GM23338 (cell line): ENCODE measurements at regions not wholly inside any gene's neighbourhood (a gene's known extent, or its start where the extent isn't known, plus 50 kb on each side); places are given as distances from the start of the nearest gene placed in this dataset.

Experiments used
- ATAC-seq: fragments of 200-7000 bp; cut with Tn5 transposase; 3 replicates; pipeline ENCODE4 v1.9.1; 2020
- DNase-seq: peaks from one replicate; pipeline ENCODE4 v3.0.0-alpha.2; 2015; ENCODE audit warnings: low spot score
- H2AFZ ChIP-seq: fragments of 200-600 bp; sonication (generic); 2 replicates; pipeline ENCODE4 v1.8.0; 2016; ENCODE audit warnings: antibody characterized with exemption, mild to moderate bottlenecking, moderate library complexity
- H3F3A ChIP-seq: fragments of 200-600 bp; sonication (generic); replicated peaks from 2 replicates; pipeline ENCODE4 v1.8.0; 2017; ENCODE audit warnings: antibody characterized with exemption, mixed run types, low read depth
- H3K27ac ChIP-seq: fragments of 200-600 bp; sonication (generic); 2 replicates; pipeline ENCODE4 v1.6.1; 2016; ENCODE audit warnings: low read depth
- H3K27me3 ChIP-seq: fragments of 200-600 bp; sonication (generic); 2 replicates; pipeline ENCODE4 v1.8.0; 2016; ENCODE audit warnings: mild to moderate bottlenecking, mixed run types, moderate library complexity; ENCODE audit not compliant: insufficient read depth
- H3K36me3 ChIP-seq: fragments of 200-600 bp; sonication (generic); 2 replicates; pipeline ENCODE4 v1.8.0; 2016; ENCODE audit warnings: mild to moderate bottlenecking; ENCODE audit not compliant: insufficient read depth
- H3K4me1 ChIP-seq: fragments of 200-600 bp; sonication (generic); 2 replicates; pipeline ENCODE4 v1.8.0; 2016; ENCODE audit warnings: mild to moderate bottlenecking, moderate library complexity; ENCODE audit not compliant: insufficient read depth
- H3K4me2 ChIP-seq: fragments of 200-600 bp; sonication (generic); 2 replicates; pipeline ENCODE4 v1.7.1; 2017; ENCODE audit warnings: mixed run types
- H3K4me3 ChIP-seq: fragments of 200-600 bp; sonication (generic); 2 replicates; pipeline ENCODE4 v1.6.1; 2016; ENCODE audit warnings: mixed run types
- H3K79me2 ChIP-seq: fragments of 200-600 bp; sonication (generic); replicated peaks from 2 replicates; pipeline ENCODE4 v1.8.0; 2017; ENCODE audit warnings: mild to moderate bottlenecking; ENCODE audit not compliant: insufficient read depth
- H3K9me2 ChIP-seq: fragments of 200-600 bp; sonication (generic); 2 replicates; pipeline ENCODE4 v1.8.0; 2017; ENCODE audit not compliant: insufficient read depth
- H4K20me1 ChIP-seq: fragments of 200-600 bp; sonication (generic); replicated peaks from 2 replicates; pipeline ENCODE4 v1.8.0; 2017; ENCODE audit warnings: mild to moderate bottlenecking; ENCODE audit not compliant: insufficient read depth
- H3K27ac Mint-ChIP-seq: 2 replicates; pipeline ENCODE4 v1.8.0; 2020; ENCODE audit warnings: inconsistent platforms, mild to moderate bottlenecking, moderate library complexity, mixed read lengths
- H3K27me3 Mint-ChIP-seq: 3 replicates; pipeline ENCODE4 v1.8.0; 2022; ENCODE audit warnings: low read depth, mild to moderate bottlenecking, moderate library complexity, mixed read lengths, inconsistent platforms; ENCODE audit not compliant: insufficient read depth, poor library complexity
- H3K36me3 Mint-ChIP-seq: 3 replicates; pipeline ENCODE4 v1.8.0; 2021; ENCODE audit warnings: low read depth, mild to moderate bottlenecking, inconsistent platforms, moderate library complexity, mixed read lengths
- H3K4me1 Mint-ChIP-seq: 3 replicates; pipeline ENCODE4 v1.8.0; 2020; ENCODE audit warnings: mild to moderate bottlenecking, inconsistent platforms, mixed read lengths
- H3K4me3 Mint-ChIP-seq: 3 replicates; pipeline ENCODE4 v1.8.0; 2021; ENCODE audit warnings: moderate library complexity, mild to moderate bottlenecking, inconsistent platforms, mixed read lengths
- H3K9me3 Mint-ChIP-seq: 3 replicates; pipeline ENCODE4 v1.8.0; 2020; ENCODE audit warnings: moderate library complexity, mild to moderate bottlenecking, inconsistent platforms, mixed read lengths
- CREB1 ChIP-seq: fragments of 250-450 bp; sonication (Bioruptor Pico); IDR thresholded peaks from 2 replicates; pipeline ENCODE4 v1.5.0; 2020; ENCODE audit warnings: low read depth, mild to moderate bottlenecking, moderate library complexity
- ETS1 ChIP-seq: IDR thresholded peaks from 2 replicates; pipeline ENCODE4 v1.6.1; 2016; ENCODE audit warnings: antibody characterized with exemption
- EZH2 ChIP-seq: fragments of 200-600 bp; sonication (generic); IDR thresholded peaks from one replicate; pipeline ENCODE4 v1.8.0; 2017; ENCODE audit warnings: antibody characterized with exemption, mild to moderate bottlenecking, low read depth; ENCODE audit not compliant: unreplicated experiment
- EZH2phosphoT487 ChIP-seq: fragments of 200-600 bp; sonication (generic); IDR thresholded peaks from one replicate; pipeline ENCODE4 v1.8.1; 2018; ENCODE audit warnings: antibody characterized with exemption; ENCODE audit not compliant: unreplicated experiment
- JUNB ChIP-seq: IDR thresholded peaks from one replicate; pipeline ENCODE4 v1.6.1; 2016; ENCODE audit warnings: antibody characterized with exemption; ENCODE audit not compliant: unreplicated experiment
- NANOG ChIP-seq: IDR thresholded peaks from 2 replicates; pipeline ENCODE4 v1.6.1; 2016; ENCODE audit warnings: antibody characterized with exemption, borderline replicate concordance
- POLR2AphosphoS5 ChIP-seq: IDR thresholded peaks from 2 replicates; pipeline ENCODE4 v1.6.1; 2016; ENCODE audit warnings: antibody characterized with exemption, low read depth
- STAT1 ChIP-seq: IDR thresholded peaks from one replicate; pipeline ENCODE4 v1.6.1; 2016; ENCODE audit warnings: antibody characterized with exemption; ENCODE audit not compliant: unreplicated experiment
- ZNF114 ChIP-seq: fragments of 250-450 bp; sonication (Bioruptor Pico); IDR thresholded peaks from 2 replicates; pipeline ENCODE4 v1.5.0; 2020; ENCODE audit warnings: mild to moderate bottlenecking, moderate library complexity
- ZNF331 ChIP-seq: fragments of 250-450 bp; sonication (Bioruptor Pico); IDR thresholded peaks from 2 replicates; pipeline ENCODE4 v1.5.0; 2020; ENCODE audit warnings: low read depth, mild to moderate bottlenecking, moderate library complexity
- TF ChIP-seq, protein P1 (sequence below): fragments of 250-450 bp; sonication (Bioruptor Pico); IDR thresholded peaks from 2 replicates; pipeline ENCODE4 v1.5.0; 2020; ENCODE audit warnings: mild to moderate bottlenecking, moderate library complexity
- TF ChIP-seq, protein P2 (sequence below): IDR thresholded peaks from one replicate; pipeline ENCODE4 v1.6.1; 2018; ENCODE audit warnings: antibody characterized with exemption; ENCODE audit not compliant: unreplicated experiment
- TF ChIP-seq, protein P3 (sequence below), 2 experiments: fragments of 200-600 bp in 1 of 2; sonication (generic) in 1 of 2; conservative IDR thresholded peaks; 2 replicates each; pipeline versions ENCODE4 v1.5.1 to v1.6.1; 2016 to 2017; ENCODE audit warnings: antibody characterized with exemption in 2 of 2, low read depth in 2 of 2, mild to moderate bottlenecking in 2 of 2, moderate library complexity in 1 of 2

GRCh38 chr5:90097082-90097477 lies 312.5 kb downstream of the CETN3 start:
- Histone ChIP-seq H3F3A (no peaks in the 10 kb centered on the region), H3K79me2 (no peaks in the 10 kb centered on the region), H3K4me1 (no peaks in the 10 kb centered on the region), H3K4me3 (no peak overlapping the region), H3K27me3 (no peaks in the 10 kb centered on the region), H4K20me1 (no peaks in the 10 kb centered on the region), H3K36me3 (no peaks in the 10 kb centered on the region), H3K4me2 (no peak overlapping the region), H3K9me2 (no peaks in the 10 kb centered on the region), H3K27ac (no peak overlapping the region), H2AFZ (no peak overlapping the region)
- ATAC-seq = no peak
- Mint-ChIP-seq H3K36me3 (no peaks in the 10 kb centered on the region), H3K27ac (no peak overlapping the region), H3K4me3 (no peak overlapping the region), H3K4me1 (no peaks in the 10 kb centered on the region), H3K9me3 (no peaks in the 10 kb centered on the region), H3K27me3 (no peaks in the 10 kb centered on the region)
- no peak for DNase-seq
- TF ChIP-seq CREB1 = no peak
- no peak for TF ChIP-seq EZH2phosphoT487
- TF ChIP-seq ZNF331 (CRISPR knock-in tag) = no peak
- TF ChIP-seq, protein P1, sequence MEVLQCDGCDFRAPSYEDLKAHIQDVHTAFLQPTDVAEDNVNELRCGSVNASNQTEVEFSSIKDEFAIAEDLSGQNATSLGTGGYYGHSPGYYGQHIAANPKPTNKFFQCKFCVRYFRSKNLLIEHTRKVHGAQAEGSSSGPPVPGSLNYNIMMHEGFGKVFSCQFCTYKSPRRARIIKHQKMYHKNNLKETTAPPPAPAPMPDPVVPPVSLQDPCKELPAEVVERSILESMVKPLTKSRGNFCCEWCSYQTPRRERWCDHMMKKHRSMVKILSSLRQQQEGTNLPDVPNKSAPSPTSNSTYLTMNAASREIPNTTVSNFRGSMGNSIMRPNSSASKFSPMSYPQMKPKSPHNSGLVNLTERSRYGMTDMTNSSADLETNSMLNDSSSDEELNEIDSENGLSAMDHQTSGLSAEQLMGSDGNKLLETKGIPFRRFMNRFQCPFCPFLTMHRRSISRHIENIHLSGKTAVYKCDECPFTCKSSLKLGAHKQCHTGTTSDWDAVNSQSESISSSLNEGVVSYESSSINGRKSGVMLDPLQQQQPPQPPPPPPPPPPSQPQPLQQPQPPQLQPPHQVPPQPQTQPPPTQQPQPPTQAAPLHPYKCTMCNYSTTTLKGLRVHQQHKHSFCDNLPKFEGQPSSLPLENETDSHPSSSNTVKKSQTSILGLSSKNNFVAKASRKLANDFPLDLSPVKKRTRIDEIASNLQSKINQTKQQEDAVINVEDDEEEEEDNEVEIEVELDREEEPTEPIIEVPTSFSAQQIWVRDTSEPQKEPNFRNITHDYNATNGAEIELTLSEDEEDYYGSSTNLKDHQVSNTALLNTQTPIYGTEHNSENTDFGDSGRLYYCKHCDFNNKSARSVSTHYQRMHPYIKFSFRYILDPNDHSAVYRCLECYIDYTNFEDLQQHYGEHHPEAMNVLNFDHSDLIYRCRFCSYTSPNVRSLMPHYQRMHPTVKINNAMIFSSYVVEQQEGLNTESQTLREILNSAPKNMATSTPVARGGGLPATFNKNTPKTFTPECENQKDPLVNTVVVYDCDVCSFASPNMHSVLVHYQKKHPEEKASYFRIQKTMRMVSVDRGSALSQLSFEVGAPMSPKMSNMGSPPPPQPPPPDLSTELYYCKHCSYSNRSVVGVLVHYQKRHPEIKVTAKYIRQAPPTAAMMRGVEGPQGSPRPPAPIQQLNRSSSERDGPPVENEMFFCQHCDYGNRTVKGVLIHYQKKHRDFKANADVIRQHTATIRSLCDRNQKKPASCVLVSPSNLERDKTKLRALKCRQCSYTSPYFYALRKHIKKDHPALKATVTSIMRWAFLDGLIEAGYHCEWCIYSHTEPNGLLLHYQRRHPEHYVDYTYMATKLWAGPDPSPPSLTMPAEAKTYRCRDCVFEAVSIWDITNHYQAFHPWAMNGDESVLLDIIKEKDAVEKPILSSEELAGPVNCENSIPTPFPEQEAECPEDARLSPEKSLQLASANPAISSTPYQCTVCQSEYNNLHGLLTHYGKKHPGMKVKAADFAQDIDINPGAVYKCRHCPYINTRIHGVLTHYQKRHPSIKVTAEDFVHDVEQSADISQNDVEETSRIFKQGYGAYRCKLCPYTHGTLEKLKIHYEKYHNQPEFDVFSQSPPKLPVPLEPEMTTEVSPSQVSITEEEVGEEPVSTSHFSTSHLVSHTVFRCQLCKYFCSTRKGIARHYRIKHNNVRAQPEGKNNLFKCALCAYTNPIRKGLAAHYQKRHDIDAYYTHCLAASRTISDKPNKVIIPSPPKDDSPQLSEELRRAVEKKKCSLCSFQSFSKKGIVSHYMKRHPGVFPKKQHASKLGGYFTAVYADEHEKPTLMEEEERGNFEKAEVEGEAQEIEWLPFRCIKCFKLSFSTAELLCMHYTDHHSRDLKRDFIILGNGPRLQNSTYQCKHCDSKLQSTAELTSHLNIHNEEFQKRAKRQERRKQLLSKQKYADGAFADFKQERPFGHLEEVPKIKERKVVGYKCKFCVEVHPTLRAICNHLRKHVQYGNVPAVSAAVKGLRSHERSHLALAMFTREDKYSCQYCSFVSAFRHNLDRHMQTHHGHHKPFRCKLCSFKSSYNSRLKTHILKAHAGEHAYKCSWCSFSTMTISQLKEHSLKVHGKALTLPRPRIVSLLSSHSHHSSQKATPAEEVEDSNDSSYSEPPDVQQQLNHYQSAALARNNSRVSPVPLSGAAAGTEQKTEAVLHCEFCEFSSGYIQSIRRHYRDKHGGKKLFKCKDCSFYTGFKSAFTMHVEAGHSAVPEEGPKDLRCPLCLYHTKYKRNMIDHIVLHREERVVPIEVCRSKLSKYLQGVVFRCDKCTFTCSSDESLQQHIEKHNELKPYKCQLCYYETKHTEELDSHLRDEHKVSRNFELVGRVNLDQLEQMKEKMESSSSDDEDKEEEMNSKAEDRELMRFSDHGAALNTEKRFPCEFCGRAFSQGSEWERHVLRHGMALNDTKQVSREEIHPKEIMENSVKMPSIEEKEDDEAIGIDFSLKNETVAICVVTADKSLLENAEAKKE (CRISPR knock-in tag) = no peak
- TF ChIP-seq JUNB = no peak
- no peak for TF ChIP-seq STAT1
- TF ChIP-seq, protein P2, sequence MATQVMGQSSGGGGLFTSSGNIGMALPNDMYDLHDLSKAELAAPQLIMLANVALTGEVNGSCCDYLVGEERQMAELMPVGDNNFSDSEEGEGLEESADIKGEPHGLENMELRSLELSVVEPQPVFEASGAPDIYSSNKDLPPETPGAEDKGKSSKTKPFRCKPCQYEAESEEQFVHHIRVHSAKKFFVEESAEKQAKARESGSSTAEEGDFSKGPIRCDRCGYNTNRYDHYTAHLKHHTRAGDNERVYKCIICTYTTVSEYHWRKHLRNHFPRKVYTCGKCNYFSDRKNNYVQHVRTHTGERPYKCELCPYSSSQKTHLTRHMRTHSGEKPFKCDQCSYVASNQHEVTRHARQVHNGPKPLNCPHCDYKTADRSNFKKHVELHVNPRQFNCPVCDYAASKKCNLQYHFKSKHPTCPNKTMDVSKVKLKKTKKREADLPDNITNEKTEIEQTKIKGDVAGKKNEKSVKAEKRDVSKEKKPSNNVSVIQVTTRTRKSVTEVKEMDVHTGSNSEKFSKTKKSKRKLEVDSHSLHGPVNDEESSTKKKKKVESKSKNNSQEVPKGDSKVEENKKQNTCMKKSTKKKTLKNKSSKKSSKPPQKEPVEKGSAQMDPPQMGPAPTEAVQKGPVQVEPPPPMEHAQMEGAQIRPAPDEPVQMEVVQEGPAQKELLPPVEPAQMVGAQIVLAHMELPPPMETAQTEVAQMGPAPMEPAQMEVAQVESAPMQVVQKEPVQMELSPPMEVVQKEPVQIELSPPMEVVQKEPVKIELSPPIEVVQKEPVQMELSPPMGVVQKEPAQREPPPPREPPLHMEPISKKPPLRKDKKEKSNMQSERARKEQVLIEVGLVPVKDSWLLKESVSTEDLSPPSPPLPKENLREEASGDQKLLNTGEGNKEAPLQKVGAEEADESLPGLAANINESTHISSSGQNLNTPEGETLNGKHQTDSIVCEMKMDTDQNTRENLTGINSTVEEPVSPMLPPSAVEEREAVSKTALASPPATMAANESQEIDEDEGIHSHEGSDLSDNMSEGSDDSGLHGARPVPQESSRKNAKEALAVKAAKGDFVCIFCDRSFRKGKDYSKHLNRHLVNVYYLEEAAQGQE = no peak
- no peak for TF ChIP-seq NANOG
- TF ChIP-seq EZH2 = no peak
- TF ChIP-seq, protein P3, sequence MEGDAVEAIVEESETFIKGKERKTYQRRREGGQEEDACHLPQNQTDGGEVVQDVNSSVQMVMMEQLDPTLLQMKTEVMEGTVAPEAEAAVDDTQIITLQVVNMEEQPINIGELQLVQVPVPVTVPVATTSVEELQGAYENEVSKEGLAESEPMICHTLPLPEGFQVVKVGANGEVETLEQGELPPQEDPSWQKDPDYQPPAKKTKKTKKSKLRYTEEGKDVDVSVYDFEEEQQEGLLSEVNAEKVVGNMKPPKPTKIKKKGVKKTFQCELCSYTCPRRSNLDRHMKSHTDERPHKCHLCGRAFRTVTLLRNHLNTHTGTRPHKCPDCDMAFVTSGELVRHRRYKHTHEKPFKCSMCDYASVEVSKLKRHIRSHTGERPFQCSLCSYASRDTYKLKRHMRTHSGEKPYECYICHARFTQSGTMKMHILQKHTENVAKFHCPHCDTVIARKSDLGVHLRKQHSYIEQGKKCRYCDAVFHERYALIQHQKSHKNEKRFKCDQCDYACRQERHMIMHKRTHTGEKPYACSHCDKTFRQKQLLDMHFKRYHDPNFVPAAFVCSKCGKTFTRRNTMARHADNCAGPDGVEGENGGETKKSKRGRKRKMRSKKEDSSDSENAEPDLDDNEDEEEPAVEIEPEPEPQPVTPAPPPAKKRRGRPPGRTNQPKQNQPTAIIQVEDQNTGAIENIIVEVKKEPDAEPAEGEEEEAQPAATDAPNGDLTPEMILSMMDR (conservative IDR thresholded peaks at IDR 0.05; ENCODE audit: low read depth in 2 of 2) = no peak
- TF ChIP-seq ZNF114 = no peak
- TF ChIP-seq ETS1 = no peak
- TF ChIP-seq POLR2AphosphoS5 = no peak
